GM23248 (cell line): ENCODE measurements at regions not wholly inside any gene's neighbourhood (a gene's known extent, or its start where the extent isn't known, plus 50 kb on each side); places are given as distances from the start of the nearest gene placed in this dataset.
"Not testable (repeated sequence)": the region's sequence is repeated elsewhere in the genome, so short reads cannot be mapped to it uniquely, and the experiment has no call there.

Experiments
- DNase-seq: peaks from one replicate; pipeline ENCODE4 v3.0.0-alpha.2; 2015
- H2AFZ ChIP-seq: fragments of 200-600 bp; sonication (generic); 2 replicates; pipeline ENCODE4 v1.6.1; 2016; ENCODE audit warnings: antibody characterized with exemption
- H3F3A ChIP-seq: fragments of 200-600 bp; sonication (generic); 2 replicates; pipeline ENCODE4 v1.6.1; 2016; ENCODE audit warnings: mild to moderate bottlenecking, antibody characterized with exemption, mixed run types; ENCODE audit not compliant: insufficient read depth
- H3K27ac ChIP-seq: fragments of 200-600 bp; sonication (generic); 2 replicates; pipeline ENCODE4 v1.5.1; 2016; ENCODE audit warnings: mild to moderate bottlenecking
- H3K27me3 ChIP-seq: fragments of 200-600 bp; sonication (generic); replicated peaks from 2 replicates; pipeline ENCODE4 v1.6.1; 2016; ENCODE audit warnings: mild to moderate bottlenecking; ENCODE audit not compliant: insufficient read depth
- H3K36me3 ChIP-seq: fragments of 200-600 bp; sonication (generic); 2 replicates; pipeline ENCODE4 v1.6.1; 2016; ENCODE audit warnings: low read depth, mild to moderate bottlenecking
- H3K4me1 ChIP-seq: fragments of 200-600 bp; sonication (generic); 2 replicates; pipeline ENCODE4 v1.6.1; 2016; ENCODE audit warnings: mild to moderate bottlenecking; ENCODE audit not compliant: insufficient read depth
- H3K4me2 ChIP-seq: fragments of 200-600 bp; sonication (generic); one replicate; pipeline ENCODE4 v1.6.1; 2016; ENCODE audit warnings: mild to moderate bottlenecking; ENCODE audit not compliant: unreplicated experiment
- H3K4me3 ChIP-seq: fragments of 200-600 bp; sonication (generic); 2 replicates; pipeline ENCODE4 v1.5.1; 2016; ENCODE audit warnings: mild to moderate bottlenecking
- H3K79me2 ChIP-seq: fragments of 200-600 bp; sonication (generic); 2 replicates; pipeline ENCODE4 v1.6.1; 2016; ENCODE audit warnings: mild to moderate bottlenecking; ENCODE audit not compliant: insufficient read depth
- H3K9ac ChIP-seq: fragments of 200-600 bp; sonication (generic); 2 replicates; pipeline ENCODE4 v1.6.1; 2016; ENCODE audit warnings: mild to moderate bottlenecking
- H3K9me2 ChIP-seq: fragments of 200-600 bp; sonication (generic); 2 replicates; pipeline ENCODE4 v1.6.1; 2016; ENCODE audit warnings: mixed run types, mild to moderate bottlenecking, moderate library complexity; ENCODE audit not compliant: insufficient read depth
- H3K9me3 ChIP-seq: fragments of 200-600 bp; sonication (generic); one replicate; pipeline ENCODE4 v1.6.1; 2017; ENCODE audit warnings: low read depth
- H4K20me1 ChIP-seq: fragments of 200-600 bp; sonication (generic); 2 replicates; pipeline ENCODE4 v1.6.0; 2016; ENCODE audit not compliant: insufficient read depth
- EZH2 ChIP-seq: fragments of 200-600 bp; sonication (generic); IDR thresholded peaks from 2 replicates; pipeline ENCODE4 v1.6.1; 2018; ENCODE audit warnings: antibody characterized with exemption, mild to moderate bottlenecking; ENCODE audit not compliant: insufficient read depth, poor library complexity, severe bottlenecking
- EZH2phosphoT487 ChIP-seq: fragments of 200-600 bp; sonication (generic); IDR thresholded peaks from 2 replicates; pipeline ENCODE4 v1.6.1; 2018; ENCODE audit warnings: antibody characterized with exemption, moderate library complexity, mild to moderate bottlenecking, low read depth; ENCODE audit not compliant: insufficient read depth
- WGBS, 2 experiments: methylation state at CpG; one replicate each; pipeline ENCODE4 v1.1.6; 2015 to 2017; ENCODE audit warnings: low lambda C conversion rate in 2 of 2, low coverage in 1 of 2; ENCODE audit errors: missing lambda C conversion rate in 2 of 2; 5-methylcytosine and 5-hydroxymethylcytosine counted together
- in situ Hi-C: fragments of 300-500 bp; cut with MboI; formaldehyde crosslinking; loops from 2 replicates; pipeline ENCODE4 v1.15.0; 2020

DNA sequence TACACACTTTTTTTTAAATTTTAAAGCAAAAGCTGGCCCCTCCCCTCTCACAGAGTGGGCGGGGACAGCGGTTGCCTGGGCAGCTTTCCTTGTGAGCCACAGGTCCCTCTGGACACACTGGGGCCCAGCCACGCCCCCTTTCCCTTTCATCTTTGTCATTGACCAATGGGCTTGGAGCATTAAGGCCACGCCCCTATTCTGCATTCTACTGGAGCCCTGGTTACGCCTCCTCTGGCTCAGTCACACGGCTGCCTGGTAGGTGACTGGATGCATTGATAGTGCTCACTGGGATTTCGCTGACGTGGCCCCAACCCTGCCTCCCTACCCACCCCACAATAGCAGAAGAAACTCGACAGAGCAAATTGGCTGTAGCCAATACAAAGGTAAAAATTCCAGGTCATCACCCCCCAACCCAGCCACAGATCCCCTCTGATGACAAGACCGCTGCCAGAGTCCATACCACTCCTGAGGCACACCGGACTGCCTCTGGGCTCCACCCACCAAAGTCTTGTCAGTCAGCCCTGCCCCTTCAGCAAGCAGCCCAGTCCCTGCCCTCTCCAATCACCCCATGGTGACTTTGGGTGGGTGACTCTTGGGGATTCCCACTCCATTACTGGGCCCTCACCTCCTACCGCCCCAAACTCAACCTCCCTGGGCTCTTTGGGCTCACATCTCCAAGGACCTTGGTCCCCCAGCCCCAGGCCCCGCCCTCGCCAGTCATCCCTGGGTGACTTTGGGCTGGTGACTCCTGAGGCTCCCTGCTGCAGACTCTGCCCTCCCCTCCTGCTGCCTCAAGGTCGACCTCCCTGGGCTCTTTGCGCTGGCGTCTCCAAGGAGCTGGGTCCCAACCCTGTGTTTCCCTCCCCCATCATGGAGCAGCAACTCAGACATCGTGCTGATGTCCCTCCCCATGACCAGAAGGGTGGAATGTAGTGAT, 112.2 kb upstream of the FAN1 start:
- in situ Hi-C loops = no loop called here
- Histone ChIP-seq H3K27me3 (no peaks in the 10 kb centered on the region), H2AFZ (no peak overlapping the region), H3K9me2 (no peaks in the 10 kb centered on the region), H3K9me3 (no peaks in the 10 kb centered on the region), H3K4me3 (no peak overlapping the region), H3K36me3 (no peaks in the 10 kb centered on the region), H4K20me1 (no peaks in the 10 kb centered on the region), H3K79me2 (no peaks in the 10 kb centered on the region), H3F3A (no peaks in the 10 kb centered on the region), H3K27ac (no peak overlapping the region), H3K9ac (no peak overlapping the region), H3K4me1 (no peaks in the 10 kb centered on the region), H3K4me2 (no peak overlapping the region)
- TF ChIP-seq EZH2phosphoT487 = no peak
- TF ChIP-seq EZH2 = no peak
- peak; percentile 15 for DNase-seq
- 76 to 77% methylated on average over 15 to 18 of the region's 18 CpGs for WGBS, 2 experiments

DNA sequence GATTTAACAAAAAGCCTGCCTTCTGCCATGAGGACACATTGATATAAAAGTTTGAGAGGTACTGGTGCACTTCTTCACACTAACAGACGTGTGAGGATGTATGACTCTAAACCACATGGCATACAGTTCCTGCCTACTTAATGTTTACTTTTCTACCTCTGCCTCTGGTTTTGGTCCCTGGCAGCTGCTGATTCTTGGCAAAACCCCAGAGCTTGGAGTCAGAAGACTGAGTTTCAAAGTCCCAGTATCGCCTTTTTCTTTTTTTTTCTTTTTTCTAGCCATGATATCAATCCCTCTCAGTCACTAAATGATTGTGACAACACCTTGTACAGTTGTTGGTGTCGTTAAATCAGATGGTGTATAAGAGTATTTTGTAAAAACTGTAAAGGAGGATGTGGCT, 110.9 kb upstream of the FAN1 start:
- H3K4me3 ChIP-seq, H3K9me2 ChIP-seq, H3K27me3 ChIP-seq, in situ Hi-C loops, H3F3A ChIP-seq, H3K36me3 ChIP-seq, H3K4me1 ChIP-seq, H4K20me1 ChIP-seq, H3K4me2 ChIP-seq, H3K9me3 ChIP-seq, H3K27ac ChIP-seq, H3K9ac ChIP-seq, H3K79me2 ChIP-seq, H2AFZ ChIP-seq, DNase-seq: not testable (repeated sequence)
- 38 to 40% methylated on average over 3 of the region's 3 CpGs for WGBS, 2 experiments

DNA sequence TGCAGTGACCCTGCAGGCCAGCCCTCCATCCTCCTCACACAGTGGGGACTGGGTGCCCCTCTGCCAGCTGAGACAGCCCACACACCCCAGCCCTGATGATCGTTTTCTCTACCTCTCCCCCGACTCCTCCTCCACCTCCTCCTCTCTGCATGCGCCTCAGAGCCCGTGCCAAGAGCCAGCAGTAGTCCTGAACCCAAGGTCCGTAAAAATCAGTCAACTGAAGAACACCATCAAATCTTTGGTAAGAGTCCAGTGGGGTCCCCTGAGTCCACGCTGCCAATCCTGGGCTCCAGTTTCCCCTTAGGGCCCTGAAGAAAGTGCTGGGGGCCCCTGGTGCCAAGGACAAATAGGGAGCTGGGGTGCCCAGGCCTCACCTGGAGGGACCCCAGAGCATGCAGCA, 109.3 kb upstream of the FAN1 start:
- WGBS, 2 experiments = 57 to 69% methylated on average over 6 of the region's 6 CpGs
- in situ Hi-C loops = no loop called here
- H4K20me1 ChIP-seq = no peaks in the 10 kb centered on the region
- no peaks in the 10 kb centered on the region for H3F3A ChIP-seq
- no peak overlapping the region for H3K27ac ChIP-seq
- H3K36me3 ChIP-seq = no peaks in the 10 kb centered on the region
- H3K9ac ChIP-seq = no peak overlapping the region
- no peaks in the 10 kb centered on the region for H3K79me2 ChIP-seq
- DNase-seq = no peak
- no peaks in the 10 kb centered on the region for H3K9me3 ChIP-seq
- H2AFZ ChIP-seq = no peak overlapping the region
- H3K4me2 ChIP-seq = no peak overlapping the region
- no peaks in the 10 kb centered on the region for H3K4me1 ChIP-seq
- no peak overlapping the region for H3K4me3 ChIP-seq
- no peaks in the 10 kb centered on the region for H3K27me3 ChIP-seq
- TF ChIP-seq EZH2 (no peak), EZH2phosphoT487 (no peak)
- no peaks in the 10 kb centered on the region for H3K9me2 ChIP-seq

- H4K20me1 ChIP-seq, in situ Hi-C loops, H3K9me3 ChIP-seq, H3K36me3 ChIP-seq, DNase-seq, H3K4me2 ChIP-seq, H3K9ac ChIP-seq, H3K4me1 ChIP-seq, H3K4me3 ChIP-seq, H3K27me3 ChIP-seq, H3K27ac ChIP-seq, H3F3A ChIP-seq, H2AFZ ChIP-seq, H3K79me2 ChIP-seq, H3K9me2 ChIP-seq: not testable (repeated sequence)
- 57 to 78% methylated on average over 3 to 4 of the region's 5 CpGs for WGBS, 2 experiments
Measured at GRCh38 chr15:30799565-30799964, 104.2 kb upstream of the FAN1 start.

GRCh38 chr15:30801140-30801895, 102.4 kb upstream of the FAN1 start:
- H4K20me1 ChIP-seq, H2AFZ ChIP-seq, H3K27me3 ChIP-seq, H3K9me2 ChIP-seq, H3K9ac ChIP-seq, H3F3A ChIP-seq, H3K9me3 ChIP-seq, H3K4me3 ChIP-seq, in situ Hi-C loops, H3K79me2 ChIP-seq, H3K27ac ChIP-seq, H3K4me2 ChIP-seq, DNase-seq, H3K36me3 ChIP-seq, H3K4me1 ChIP-seq: not testable (repeated sequence)
- WGBS, 2 experiments = 26 to 29% methylated on average over 13 to 16 of the region's 16 CpGs

DNA sequence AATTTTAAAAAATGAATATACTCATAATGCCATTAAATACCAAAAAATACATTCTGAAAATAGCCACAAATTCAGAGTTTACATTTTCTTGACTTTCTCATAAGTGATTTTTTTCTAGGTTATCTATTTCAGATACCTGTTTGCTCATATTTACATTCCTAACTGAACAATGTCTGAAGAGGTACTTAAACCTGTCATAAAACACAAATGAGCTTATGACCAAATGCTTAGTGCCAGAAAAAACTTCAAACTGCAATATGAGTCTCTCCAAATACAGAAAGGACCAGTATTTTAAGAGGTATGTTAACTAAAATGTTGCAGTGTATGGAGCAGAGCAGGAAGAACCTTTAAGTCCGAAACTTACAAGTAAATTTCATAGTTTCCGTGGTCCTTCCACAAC, 101.7 kb upstream of the FAN1 start:
- in situ Hi-C loops = not testable (repeated sequence)

DNA sequence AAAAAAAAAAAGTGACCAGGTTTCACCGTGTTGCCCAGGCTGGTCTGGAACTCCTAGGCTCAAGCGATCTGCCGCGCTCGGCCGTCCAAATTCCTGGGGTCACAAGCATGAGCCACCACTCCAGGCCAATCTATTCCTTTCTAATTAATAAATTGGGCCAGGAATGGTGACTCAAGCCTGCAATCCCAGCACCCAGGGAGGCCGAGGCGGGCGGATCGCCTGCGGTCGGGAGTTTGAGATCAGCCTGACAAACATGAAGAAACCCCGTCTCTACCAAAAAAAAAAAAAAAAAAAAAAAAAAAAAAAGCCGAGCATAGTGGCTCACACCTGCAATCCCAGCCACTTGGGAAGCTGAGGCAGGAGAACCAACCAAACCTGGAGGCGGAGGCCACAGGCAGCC, 100.0 kb upstream of the FAN1 start:
- H4K20me1 ChIP-seq, H3K27ac ChIP-seq, H3K36me3 ChIP-seq, H3K4me1 ChIP-seq, H3K9ac ChIP-seq, in situ Hi-C loops, H3K9me2 ChIP-seq, H3F3A ChIP-seq, H3K4me2 ChIP-seq, H2AFZ ChIP-seq, H3K79me2 ChIP-seq, H3K4me3 ChIP-seq, DNase-seq, H3K9me3 ChIP-seq, H3K27me3 ChIP-seq: not testable (repeated sequence)
- 86% methylated on average over 9 to 15 of the region's 15 CpGs for WGBS, 2 experiments

More for the DNA sequence above, 101.7 kb upstream of the FAN1 start:
- not testable (repeated sequence) for H3K4me1 ChIP-seq, H3K9ac ChIP-seq, H3K27me3 ChIP-seq, H3K4me2 ChIP-seq, H3K36me3 ChIP-seq, H3K4me3 ChIP-seq, H3K9me2 ChIP-seq, H2AFZ ChIP-seq, H3K27ac ChIP-seq, H3F3A ChIP-seq, H4K20me1 ChIP-seq, H3K79me2 ChIP-seq, DNase-seq, H3K9me3 ChIP-seq
- WGBS, 2 experiments = 66 to 76% methylated on average over 2 of the region's 2 CpGs
